Epithelial cell of proximal tubule (primary cell): ENCODE measurements at regions not wholly inside any gene's neighbourhood (a gene's known extent, or its start where the extent isn't known, plus 50 kb on each side); places are given as distances from the start of the nearest gene placed in this dataset.

ENCODE experiments used
- DNase-seq: peaks from one replicate; pipeline ENCODE4 v3.0.0-alpha.2; 2011; ENCODE audit warnings: low read depth
- H3K4me3 ChIP-seq: 2 replicates; pipeline ENCODE4 v1.5.1; 2011; ENCODE audit warnings: low read depth, mild to moderate bottlenecking, low read length
- TF ChIP-seq, protein P1 (sequence below): conservative IDR thresholded peaks from 2 replicates; pipeline ENCODE4 v1.5.1; 2012; ENCODE audit warnings: low read depth, mild to moderate bottlenecking, low read length

DNA sequence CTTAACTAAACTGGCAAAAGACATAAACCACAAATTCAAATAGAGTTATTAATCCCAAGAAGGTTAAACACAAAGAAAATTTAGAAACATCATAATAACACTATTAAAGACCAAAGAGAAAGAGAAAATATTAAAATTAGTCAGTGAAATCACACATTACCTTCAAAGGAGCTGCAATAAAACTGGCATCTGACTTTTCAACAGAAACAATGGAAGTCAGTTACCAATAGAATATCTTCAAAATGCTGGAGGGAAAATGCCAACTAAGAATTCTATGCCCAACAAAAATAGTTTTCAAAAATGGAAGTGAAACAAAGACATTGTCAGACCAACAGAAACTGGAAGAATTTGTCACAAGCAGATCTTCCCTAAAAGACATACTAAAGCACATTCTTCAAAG lies 68.7 kb upstream of the RNF7 start:
- TF ChIP-seq, protein P1, sequence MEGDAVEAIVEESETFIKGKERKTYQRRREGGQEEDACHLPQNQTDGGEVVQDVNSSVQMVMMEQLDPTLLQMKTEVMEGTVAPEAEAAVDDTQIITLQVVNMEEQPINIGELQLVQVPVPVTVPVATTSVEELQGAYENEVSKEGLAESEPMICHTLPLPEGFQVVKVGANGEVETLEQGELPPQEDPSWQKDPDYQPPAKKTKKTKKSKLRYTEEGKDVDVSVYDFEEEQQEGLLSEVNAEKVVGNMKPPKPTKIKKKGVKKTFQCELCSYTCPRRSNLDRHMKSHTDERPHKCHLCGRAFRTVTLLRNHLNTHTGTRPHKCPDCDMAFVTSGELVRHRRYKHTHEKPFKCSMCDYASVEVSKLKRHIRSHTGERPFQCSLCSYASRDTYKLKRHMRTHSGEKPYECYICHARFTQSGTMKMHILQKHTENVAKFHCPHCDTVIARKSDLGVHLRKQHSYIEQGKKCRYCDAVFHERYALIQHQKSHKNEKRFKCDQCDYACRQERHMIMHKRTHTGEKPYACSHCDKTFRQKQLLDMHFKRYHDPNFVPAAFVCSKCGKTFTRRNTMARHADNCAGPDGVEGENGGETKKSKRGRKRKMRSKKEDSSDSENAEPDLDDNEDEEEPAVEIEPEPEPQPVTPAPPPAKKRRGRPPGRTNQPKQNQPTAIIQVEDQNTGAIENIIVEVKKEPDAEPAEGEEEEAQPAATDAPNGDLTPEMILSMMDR = no peak
- DNase-seq = no peak
- H3K4me3 ChIP-seq = no peak overlapping the region

DNA sequence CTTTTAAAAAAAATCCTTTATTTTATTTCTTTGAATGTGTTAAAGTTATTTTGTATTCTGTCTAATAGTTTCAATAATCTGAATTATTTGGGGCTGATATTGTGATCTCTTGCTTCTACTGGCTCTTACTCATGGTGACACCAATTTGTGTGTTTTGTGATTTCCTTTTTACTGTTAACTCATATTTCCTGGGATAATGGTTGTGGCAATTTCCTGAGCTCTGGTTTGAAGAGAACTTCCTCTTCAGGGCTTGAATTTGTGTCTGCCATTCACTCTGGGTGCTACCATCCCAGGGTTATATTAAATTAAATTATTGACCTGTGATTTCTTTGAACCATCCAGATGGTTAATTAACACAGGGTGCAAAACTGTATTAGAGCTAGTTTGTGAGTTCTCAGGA lies 60.4 kb upstream of the RNF7 start:
- TF ChIP-seq, protein P1 = no peak
- no peak overlapping the region for H3K4me3 ChIP-seq

DNA sequence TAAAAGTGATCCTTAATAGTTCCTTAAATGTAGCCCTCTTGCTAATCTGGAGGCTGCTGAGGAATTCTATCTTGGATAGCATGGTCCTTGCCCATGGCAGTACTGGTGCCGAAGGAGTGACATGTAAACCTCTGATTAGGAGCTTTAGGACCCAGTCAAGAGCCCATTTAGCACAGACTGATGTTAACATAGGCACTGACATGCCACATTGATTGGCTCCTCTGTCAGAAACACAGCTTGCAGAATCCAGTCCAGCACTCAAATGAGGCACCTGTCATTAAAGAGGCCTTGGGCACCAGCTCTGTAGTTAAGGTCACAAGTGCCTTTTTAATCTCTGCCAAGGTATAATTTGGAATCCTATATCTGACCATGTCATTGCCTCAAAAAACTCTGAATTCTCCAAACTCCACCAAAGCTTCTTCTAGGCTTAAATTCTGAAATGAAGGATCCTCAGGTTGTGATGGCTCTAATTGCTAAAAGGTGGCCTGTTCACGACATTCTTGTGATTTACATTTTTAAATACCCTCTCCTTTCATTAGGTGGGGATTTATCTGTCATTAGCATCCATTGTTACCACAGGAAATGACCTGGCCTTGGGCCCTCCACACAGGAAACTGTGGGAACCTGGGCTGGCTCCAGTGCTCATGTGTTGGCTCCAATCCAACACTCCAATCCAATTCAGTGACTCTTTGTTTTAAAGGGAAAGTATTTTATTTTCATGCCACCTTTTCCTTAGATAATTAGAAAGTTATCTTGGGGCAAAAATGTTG lies 57.3 kb upstream of the RNF7 start:
- no peak overlapping the region for H3K4me3 ChIP-seq
- peak; percentile 36 for DNase-seq
- TF ChIP-seq, protein P1 = no peak

More for the DNA sequence above, 60.4 kb upstream of the RNF7 start:
- no peak for DNase-seq

DNA sequence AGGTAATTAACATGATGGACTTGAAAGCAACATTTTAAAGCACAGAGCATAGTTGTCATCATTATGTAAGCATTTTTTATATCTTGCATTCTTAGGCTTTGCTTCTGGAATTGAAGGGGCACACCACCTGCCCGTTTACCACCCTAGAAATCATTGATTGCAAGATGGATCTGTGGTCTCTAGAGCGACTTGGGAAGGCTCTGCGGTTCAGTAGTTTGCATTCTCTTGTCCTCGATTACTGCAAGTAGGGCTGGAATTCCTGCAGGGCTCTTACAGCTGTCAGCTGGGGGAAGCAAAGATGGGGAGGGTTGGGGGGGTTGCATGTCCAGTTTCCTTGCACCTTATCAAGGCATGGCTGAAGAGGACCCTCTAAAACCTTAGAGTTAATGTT lies 56.7 kb upstream of the RNF7 start:
- DNase-seq = no peak
- TF ChIP-seq, protein P1 = no peak
- H3K4me3 ChIP-seq = no peak overlapping the region

DNA sequence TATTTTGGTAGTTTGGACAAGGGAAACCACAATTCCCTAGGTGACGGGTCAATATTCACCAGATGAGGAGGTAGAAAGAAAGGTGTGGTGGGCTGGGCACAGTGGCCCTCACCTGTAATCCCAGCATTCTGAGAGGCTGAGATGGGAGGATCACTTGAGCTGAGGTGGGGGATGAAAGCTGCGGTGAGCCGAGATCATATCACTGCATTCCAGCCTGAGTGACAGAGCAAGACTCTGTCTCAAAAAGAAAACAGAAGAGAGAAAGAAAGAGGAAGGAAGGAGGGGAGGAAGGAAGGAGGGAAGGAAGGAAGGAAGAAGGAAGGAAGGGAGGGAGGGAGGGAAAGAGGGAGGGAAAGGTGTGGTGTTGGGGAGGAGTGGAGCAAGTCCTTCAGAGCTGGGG lies 56.1 kb upstream of the RNF7 start:
- H3K4me3 ChIP-seq = no peak overlapping the region
- DNase-seq = no peak
- TF ChIP-seq, protein P1 = no peak

DNA sequence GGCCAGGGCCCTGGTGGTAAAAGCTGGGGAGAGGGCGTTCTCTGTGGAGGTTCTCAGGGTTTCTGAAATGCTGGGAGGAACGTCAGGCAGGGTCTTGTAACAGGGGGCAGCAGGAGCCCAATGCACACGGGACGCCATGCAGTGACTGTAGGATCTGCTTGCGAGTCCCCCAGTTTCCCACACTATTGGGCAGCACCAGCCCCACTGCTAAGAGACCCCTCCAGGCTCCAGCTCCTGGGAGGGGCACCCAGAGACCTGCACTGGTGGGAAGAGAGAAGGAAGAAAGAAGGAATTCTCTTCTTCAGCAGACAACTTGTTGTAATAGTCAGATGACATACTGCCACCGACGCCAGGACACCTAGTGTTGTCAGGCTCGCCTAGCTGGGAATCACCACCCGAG lies 55.2 kb upstream of the RNF7 start:
- DNase-seq = no peak
- no peak overlapping the region for H3K4me3 ChIP-seq
- TF ChIP-seq, protein P1 = no peak

DNA sequence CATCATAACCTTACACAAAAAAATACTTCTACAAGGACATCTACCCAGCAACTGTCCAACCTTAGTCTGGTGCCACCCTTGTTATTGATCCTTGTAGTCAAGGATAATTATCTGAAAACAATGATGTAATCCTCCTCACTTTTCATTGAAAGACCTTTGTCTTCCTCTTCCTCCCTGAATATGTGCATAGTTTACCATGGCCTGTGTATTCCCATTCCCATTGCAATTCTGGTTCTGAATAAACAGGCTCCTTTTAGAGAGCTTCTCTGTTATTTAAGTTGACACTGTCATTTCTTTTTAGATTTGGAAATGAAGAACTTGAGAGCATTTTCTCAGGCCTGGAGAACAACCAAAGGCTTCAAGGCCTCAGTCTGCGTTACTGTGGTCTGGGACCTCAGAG lies 53.3 kb upstream of the RNF7 start:
- no peak for DNase-seq
- TF ChIP-seq, protein P1 = no peak
- H3K4me3 ChIP-seq = no peak overlapping the region
